Esophagus muscularis mucosa (tissue), 4 donors: ENCODE measurements at regions not wholly inside any gene's neighbourhood (a gene's known extent, or its start where the extent isn't known, plus 50 kb on each side); places are given as distances from the start of the nearest gene placed in this dataset.

Experiments
- DNase-seq: peaks from one replicate; pipeline ENCODE4 v3.0.0-alpha.2; 2017; ENCODE audit errors: extremely low spot score
- H3K27ac ChIP-seq, 4 donors: fragments of 200-600 bp; sonication (generic); replicated peaks in 1 of 4; 1 replicate in 3 of 4; 2 replicates in 1 of 4; pipeline ENCODE4 v1.5.1; 2016 to 2019; ENCODE audit warnings: mild to moderate bottlenecking in 1 of 4
- H3K27me3 ChIP-seq, 4 donors: fragments of 200-600 bp; sonication (generic); one replicate each; pipeline versions ENCODE4 v1.5.1 to v1.6.0; 2016 to 2019
- H3K36me3 ChIP-seq, 4 donors: fragments of 200-600 bp; sonication (generic); one replicate each; pipeline ENCODE4 v1.5.1; 2016 to 2019
- H3K4me1 ChIP-seq, 4 donors: fragments of 200-600 bp; sonication (generic); one replicate each; pipeline ENCODE4 v1.5.1; 2016 to 2019
- H3K4me3 ChIP-seq, 4 donors: fragments of 200-600 bp; sonication (generic); 1 replicate in 2 of 4; 2 replicates in 2 of 4; pipeline ENCODE4 v1.5.1; 2016 to 2019; ENCODE audit warnings: mild to moderate bottlenecking in 4 of 4, moderate library complexity in 1 of 4
- H3K9me3 ChIP-seq, 4 donors: fragments of 200-600 bp; sonication (generic); 1 replicate in 3 of 4; 2 replicates in 1 of 4; pipeline ENCODE4 v1.5.1; 2016 to 2019
- CTCF ChIP-seq, 3 experiments: fragments of 200-600 bp in 2 of 3; fragments of 450-650 bp in 1 of 3; sonication (generic) in 2 of 3; IDR thresholded peaks; one replicate each; pipeline ENCODE4 v1.5.1; 2017 to 2019; ENCODE audit warnings: antibody characterized with exemption in 3 of 3, mild to moderate bottlenecking in 2 of 3, moderate library complexity in 1 of 3
- EP300 ChIP-seq: sonication (generic); formaldehyde crosslinking; IDR thresholded peaks from one replicate; pipeline ENCODE4 v1.6.1; 2017; ENCODE audit warnings: antibody characterized with exemption
- POLR2A ChIP-seq: fragments of 450-650 bp; IDR thresholded peaks from one replicate; pipeline ENCODE4 v1.6.1; 2017; ENCODE audit warnings: antibody characterized with exemption, moderate library complexity, mild to moderate bottlenecking, low read depth
- POLR2AphosphoS5 ChIP-seq, 2 donors: sonication (generic); formaldehyde crosslinking; IDR thresholded peaks; one replicate each; pipeline ENCODE4 v1.6.1; 2017; ENCODE audit warnings: antibody characterized with exemption in 2 of 2
- WGBS: methylation state at CpG from one replicate; pipeline ENCODE4 v1.1.5; 2018; 5-methylcytosine and 5-hydroxymethylcytosine counted together
- intact Hi-C: fragments of 100-400 bp; cut with DNase I; formaldehyde crosslinking; loops from one replicate; pipeline ENCODE4 v1.15.1; 2023

DNA sequence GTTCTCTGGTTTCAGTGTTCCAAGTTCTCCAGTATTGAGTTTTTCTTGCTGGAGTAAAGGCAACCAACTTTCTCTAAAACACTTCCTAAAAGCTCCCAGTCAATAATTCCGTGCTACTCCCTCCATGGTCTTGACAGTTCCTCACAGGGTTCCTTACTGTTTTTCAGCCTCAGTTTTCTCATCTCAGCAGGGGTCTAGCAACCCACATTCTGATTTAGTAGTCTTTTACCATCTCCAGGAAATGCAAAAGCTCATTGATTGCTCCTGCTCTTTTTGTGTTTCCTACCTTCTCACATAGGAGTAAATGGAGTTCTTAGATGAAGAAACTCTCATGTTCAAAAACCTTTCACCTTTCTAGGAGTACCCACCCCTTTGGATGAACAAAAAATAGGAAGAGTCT lies 978.8 kb upstream of the POU3F3 start:
- Histone ChIP-seq H3K9me3 (no peaks in the 10 kb centered on the region), H3K27me3 (no peaks in the 10 kb centered on the region), H3K36me3 (no peaks in the 10 kb centered on the region), H3K27ac (no peak overlapping the region), H3K4me1 (no peaks in the 10 kb centered on the region), H3K4me3 (no peak overlapping the region)
- intact Hi-C loops: no loop called here
- TF ChIP-seq POLR2A (no peak), EP300 (no peak), POLR2AphosphoS5 (IDR thresholded peaks at IDR 0.05) (no peak), CTCF (IDR thresholded peaks at IDR 0.05) (no peak)
- WGBS: 27% methylated on average over 1 of the region's 1 CpG
- DNase-seq: no peak

- intact Hi-C loops: no loop called here
- H3K27me3 ChIP-seq: no peaks in the 10 kb centered on the region
- no peak for TF ChIP-seq EP300
- no peak for TF ChIP-seq POLR2AphosphoS5 (IDR thresholded peaks at IDR 0.05)
- no peak for TF ChIP-seq CTCF (IDR thresholded peaks at IDR 0.05)
- TF ChIP-seq POLR2A: no peak
Measured at GRCh38 chr2:103875531-103875930, 978.4 kb upstream of the POU3F3 start.

DNA sequence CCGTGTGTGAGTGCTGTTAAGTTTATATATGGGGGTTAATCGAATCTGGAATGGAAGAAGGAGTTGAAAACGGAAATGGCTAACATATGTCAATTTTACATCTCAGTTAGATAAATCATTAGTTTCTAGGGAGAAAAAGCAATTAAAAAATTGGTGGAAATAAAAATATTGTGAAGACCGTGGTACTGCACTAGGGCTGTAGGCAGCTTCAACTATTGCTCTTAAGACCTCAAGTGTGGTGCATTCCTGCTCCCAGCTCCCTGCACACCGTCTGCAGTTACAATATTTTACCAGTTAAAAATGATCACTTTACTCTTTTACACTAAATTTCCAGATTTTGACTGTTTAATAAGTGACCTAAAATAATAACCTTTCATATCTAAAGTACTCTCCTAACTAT lies 977.3 kb upstream of the POU3F3 start:
- TF ChIP-seq POLR2A (no peak), EP300 (no peak), POLR2AphosphoS5 (IDR thresholded peaks at IDR 0.05) (no peak), CTCF (IDR thresholded peaks at IDR 0.05) (no peak)
- no peak overlapping the region for H3K27ac ChIP-seq
- H3K4me1 ChIP-seq: no peaks in the 10 kb centered on the region
- no peaks in the 10 kb centered on the region for H3K36me3 ChIP-seq
- DNase-seq: no peak
- intact Hi-C loops: no loop called here
- H3K9me3 ChIP-seq: no peaks in the 10 kb centered on the region
- 79% methylated on average over 5 of the region's 5 CpGs for WGBS
- H3K4me3 ChIP-seq: no peak overlapping the region
- H3K27me3 ChIP-seq: no peaks in the 10 kb centered on the region

More at GRCh38 chr2:103875531-103875930, 978.4 kb upstream of the POU3F3 start:
- no peak overlapping the region for H3K27ac ChIP-seq
- 82% methylated on average over 3 of the region's 3 CpGs for WGBS
- no peaks in the 10 kb centered on the region for H3K4me1 ChIP-seq
- H3K36me3 ChIP-seq: no peaks in the 10 kb centered on the region
- no peaks in the 10 kb centered on the region for H3K9me3 ChIP-seq
- DNase-seq: no peak
- no peak overlapping the region for H3K4me3 ChIP-seq

GRCh38 chr2:103879101-103879500 lies 974.8 kb upstream of the POU3F3 start:
- no peak overlapping the region for H3K4me3 ChIP-seq
- 67% methylated on average over 1 of the region's 1 CpG for WGBS
- no peaks in the 10 kb centered on the region for H3K9me3 ChIP-seq
- H3K27me3 ChIP-seq: no peaks in the 10 kb centered on the region
- no peaks in the 10 kb centered on the region for H3K4me1 ChIP-seq
- TF ChIP-seq CTCF (IDR thresholded peaks at IDR 0.05) (no peak), POLR2AphosphoS5 (IDR thresholded peaks at IDR 0.05) (no peak), EP300 (no peak)
- H3K27ac ChIP-seq: no peak overlapping the region
- intact Hi-C loops: no loop called here
- DNase-seq: no peak
- H3K36me3 ChIP-seq: no peaks in the 10 kb centered on the region

- Histone ChIP-seq H3K4me3 (no peak overlapping the region), H3K36me3 (no peaks in the 10 kb centered on the region), H3K4me1 (no peaks in the 10 kb centered on the region), H3K27me3 (no peaks in the 10 kb centered on the region), H3K27ac (no peak overlapping the region), H3K9me3 (no peaks in the 10 kb centered on the region)
- no peak for DNase-seq
- 63% methylated on average over 4 of the region's 4 CpGs for WGBS
- TF ChIP-seq POLR2A: no peak
- TF ChIP-seq POLR2AphosphoS5 (IDR thresholded peaks at IDR 0.05): no peak
- TF ChIP-seq EP300: no peak
- TF ChIP-seq CTCF (IDR thresholded peaks at IDR 0.05): no peak
- intact Hi-C loops: no loop called here
Measured at GRCh38 chr2:103880081-103880834, 973.7 kb upstream of the POU3F3 start.
